ENCODE measurements at regions not wholly inside any gene's neighbourhood (a gene's known extent, or its start where the extent isn't known, plus 50 kb on each side); places are given as distances from the start of the nearest gene placed in this dataset.

GRCh38 chr2:180733330-180733729, 247.1 kb upstream of the UBE2E3 start:
- H3K27ac Mint-ChIP-seq (ENCODE audit: unreplicated experiment): no peak overlapping the region
- no peaks in the 10 kb centered on the region for H3K9me3 Mint-ChIP-seq (ENCODE audit: low read depth)
- H3K4me1 Mint-ChIP-seq (ENCODE audit: low read depth): peaks cover 7% of the 10 kb centered on the region
- H3K4me3 Mint-ChIP-seq (ENCODE audit: unreplicated experiment): no peak overlapping the region
- H3K27me3 Mint-ChIP-seq (ENCODE audit: low read depth): no peaks in the 10 kb centered on the region
- DNase-seq (ENCODE audit: low spot score): no peak
- H3K36me3 Mint-ChIP-seq (ENCODE audit: low read depth): no peaks in the 10 kb centered on the region
- TF ChIP-seq CTCF (IDR thresholded peaks at IDR 0.05): no peak

GRCh38 chr2:180732337-180732736, 248.1 kb upstream of the UBE2E3 start:
- TF ChIP-seq CTCF (IDR thresholded peaks at IDR 0.05): no peak

GRCh38 chr2:180730976-180731375, 249.4 kb upstream of the UBE2E3 start:
- Mint-ChIP-seq H3K9me3 (ENCODE audit: low read depth) (no peaks in the 10 kb centered on the region), H3K4me1 (ENCODE audit: low read depth) (peaks cover 7% of the 10 kb centered on the region), H3K4me3 (ENCODE audit: unreplicated experiment) (no peak overlapping the region), H3K27ac (ENCODE audit: unreplicated experiment) (no peak overlapping the region), H3K27me3 (ENCODE audit: low read depth) (no peaks in the 10 kb centered on the region), H3K36me3 (ENCODE audit: low read depth) (no peaks in the 10 kb centered on the region)
- DNase-seq (ENCODE audit: low spot score): no peak
- no peak for TF ChIP-seq CTCF (IDR thresholded peaks at IDR 0.05)

More at GRCh38 chr2:180732337-180732736, 248.1 kb upstream of the UBE2E3 start:
- no peaks in the 10 kb centered on the region for H3K36me3 Mint-ChIP-seq (ENCODE audit: low read depth)
- no peak overlapping the region for H3K27ac Mint-ChIP-seq (ENCODE audit: unreplicated experiment)
- H3K9me3 Mint-ChIP-seq (ENCODE audit: low read depth): no peaks in the 10 kb centered on the region
- DNase-seq (ENCODE audit: low spot score): no peak
- no peaks in the 10 kb centered on the region for H3K27me3 Mint-ChIP-seq (ENCODE audit: low read depth)
- peaks cover 7% of the 10 kb centered on the region for H3K4me1 Mint-ChIP-seq (ENCODE audit: low read depth)
- H3K4me3 Mint-ChIP-seq (ENCODE audit: unreplicated experiment): no peak overlapping the region

- Mint-ChIP-seq H3K36me3 (ENCODE audit: low read depth) (no peaks in the 10 kb centered on the region), H3K9me3 (ENCODE audit: low read depth) (no peaks in the 10 kb centered on the region), H3K4me3 (ENCODE audit: unreplicated experiment) (peak overlapping the region; percentile 20), H3K4me1 (ENCODE audit: low read depth) (peaks cover 7% of the 10 kb centered on the region), H3K27ac (ENCODE audit: unreplicated experiment) (peak overlapping the region; percentile 72), H3K27me3 (ENCODE audit: low read depth) (no peaks in the 10 kb centered on the region)
- DNase-seq (ENCODE audit: low spot score): no peak
- no peak for TF ChIP-seq CTCF (IDR thresholded peaks at IDR 0.05)
These were observed 251.4 kb upstream of the UBE2E3 start for GRCh38 chr2:180728928-180729559.

- H3K4me3 Mint-ChIP-seq (ENCODE audit: unreplicated experiment): no peak overlapping the region
- no peak for TF ChIP-seq CTCF (IDR thresholded peaks at IDR 0.05)
- no peaks in the 10 kb centered on the region for H3K36me3 Mint-ChIP-seq (ENCODE audit: low read depth)
- no peak overlapping the region for H3K27ac Mint-ChIP-seq (ENCODE audit: unreplicated experiment)
- H3K9me3 Mint-ChIP-seq (ENCODE audit: low read depth): no peaks in the 10 kb centered on the region
- peaks cover 3% of the 10 kb centered on the region for H3K27me3 Mint-ChIP-seq (ENCODE audit: low read depth)
- DNase-seq (ENCODE audit: low spot score): no peak
- H3K4me1 Mint-ChIP-seq (ENCODE audit: low read depth): peaks cover 5% of the 10 kb centered on the region
These were observed 256.7 kb upstream of the UBE2E3 start for GRCh38 chr2:180723712-180724111.
